Mesenchymal stem cell (in vitro differentiated cells and primary cell): ENCODE measurements at regions not wholly inside any gene's neighbourhood (a gene's known extent, or its start where the extent isn't known, plus 50 kb on each side); places are given as distances from the start of the nearest gene placed in this dataset.
A peak's percentile ranks its signal among the peaks of the same experiment; 100 is the strongest.
"Not testable (repeated sequence)": the region's sequence is repeated elsewhere in the genome, so short reads cannot be mapped to it uniquely, and the experiment has no call there.

Experiments
- DNase-seq: peaks from one replicate; pipeline ENCODE4 v3.0.0-alpha.2; 2013
- H2AFZ ChIP-seq: one replicate; pipeline ENCODE4 v1.6.1; 2013; ENCODE audit warnings: low read depth, mild to moderate bottlenecking, control low read depth, inconsistent platforms, low read length, moderate library complexity
- H2AK5ac ChIP-seq: 2 replicates; pipeline ENCODE4 v1.6.1; 2013; ENCODE audit warnings: low read length, moderate library complexity, mild to moderate bottlenecking, inconsistent platforms; ENCODE audit not compliant: severe bottlenecking
- H2BK120ac ChIP-seq: one replicate; pipeline ENCODE4 v1.6.1; 2013; ENCODE audit warnings: low read depth, mild to moderate bottlenecking, inconsistent platforms, low read length, moderate library complexity
- H2BK12ac ChIP-seq, 2 experiments: one replicate each; pipeline ENCODE4 v1.6.1; 2013; ENCODE audit warnings: inconsistent platforms in 2 of 2, low read length in 2 of 2, mild to moderate bottlenecking in 2 of 2, moderate library complexity in 2 of 2, control low read depth in 1 of 2
- H2BK15ac ChIP-seq: one replicate; pipeline ENCODE4 v1.6.1; 2013; ENCODE audit warnings: mild to moderate bottlenecking, low read depth, inconsistent platforms; ENCODE audit not compliant: poor library complexity, severe bottlenecking
- H2BK5ac ChIP-seq: 2 replicates; pipeline ENCODE4 v1.6.1; 2013; ENCODE audit warnings: low read depth, mild to moderate bottlenecking, low read length, control low read depth, inconsistent platforms; ENCODE audit not compliant: poor library complexity, severe bottlenecking
- H3K14ac ChIP-seq, 2 experiments: one replicate each; pipeline ENCODE4 v1.6.1; 2013; ENCODE audit warnings: inconsistent platforms in 2 of 2, low read length in 2 of 2, control low read depth in 1 of 2, mild to moderate bottlenecking in 1 of 2, moderate library complexity in 1 of 2
- H3K18ac ChIP-seq, 2 experiments: one replicate each; pipeline ENCODE4 v1.6.1; 2013; ENCODE audit warnings: inconsistent platforms in 2 of 2, low read length in 2 of 2, control low read depth in 1 of 2, low read depth in 1 of 2, mild to moderate bottlenecking in 1 of 2
- H3K23ac ChIP-seq, 2 experiments: one replicate each; pipeline ENCODE4 v1.6.1; 2013; ENCODE audit warnings: inconsistent platforms in 2 of 2, low read length in 2 of 2, mild to moderate bottlenecking in 2 of 2, moderate library complexity in 2 of 2, control low read depth in 1 of 2
- H3K27ac ChIP-seq: 2 replicates; pipeline ENCODE4 v1.5.1; 2013; ENCODE audit warnings: mild to moderate bottlenecking, moderate library complexity, low read length, control low read depth, inconsistent platforms; ENCODE audit not compliant: poor library complexity, severe bottlenecking
- H3K27me3 ChIP-seq, 2 experiments: 2 replicates each; pipeline versions ENCODE4 v1.6.1 to v1.7.0; 2013; ENCODE audit warnings: low read length in 2 of 2, mild to moderate bottlenecking in 2 of 2, moderate library complexity in 2 of 2, control low read depth in 1 of 2, inconsistent platforms in 1 of 2; ENCODE audit not compliant: control insufficient read depth in 1 of 2, insufficient read depth in 1 of 2
- H3K36me3 ChIP-seq, 2 experiments: 2 replicates each; pipeline versions ENCODE4 v1.6.1 to v1.7.0; 2013; ENCODE audit warnings: low read length in 2 of 2, control low read depth in 1 of 2, inconsistent platforms in 1 of 2, low read depth in 1 of 2, mild to moderate bottlenecking in 1 of 2; ENCODE audit not compliant: insufficient read depth in 2 of 2, control insufficient read depth in 1 of 2
- H3K4ac ChIP-seq, 2 experiments: one replicate each; pipeline ENCODE4 v1.6.1; 2013; ENCODE audit warnings: inconsistent platforms in 2 of 2, low read length in 2 of 2, mild to moderate bottlenecking in 2 of 2, moderate library complexity in 2 of 2, control low read depth in 1 of 2, low read depth in 1 of 2
- H3K4me1 ChIP-seq: 2 replicates; pipeline ENCODE4 v1.6.1; 2013; ENCODE audit warnings: low read depth, low read length, control low read depth; ENCODE audit not compliant: control insufficient read depth, insufficient read depth
- H3K4me2 ChIP-seq: 2 replicates; pipeline ENCODE4 v1.6.1; 2013; ENCODE audit warnings: low read length, mild to moderate bottlenecking, inconsistent platforms; ENCODE audit not compliant: poor library complexity, severe bottlenecking
- H3K4me3 ChIP-seq, 2 experiments: 2 replicates each; pipeline versions ENCODE4 v1.5.1 to v1.7.0; 2013; ENCODE audit warnings: low read length in 2 of 2, mild to moderate bottlenecking in 2 of 2, control low read depth in 1 of 2, low read depth in 1 of 2; ENCODE audit not compliant: insufficient read depth in 1 of 2
- H3K79me1 ChIP-seq: replicated peaks from 2 replicates; pipeline ENCODE4 v1.6.1; 2013; ENCODE audit warnings: mild to moderate bottlenecking, control low read depth, low read length, inconsistent platforms; ENCODE audit not compliant: poor library complexity, severe bottlenecking
- H3K9ac ChIP-seq: 2 replicates; pipeline ENCODE4 v1.7.0; 2013; ENCODE audit warnings: mild to moderate bottlenecking, low read length, moderate library complexity
- H3K9me3 ChIP-seq: 2 replicates; pipeline ENCODE4 v1.7.0; 2013; ENCODE audit warnings: mild to moderate bottlenecking, low read length; ENCODE audit not compliant: control insufficient read depth
- H4K8ac ChIP-seq: one replicate; pipeline ENCODE4 v1.6.1; 2013; ENCODE audit warnings: inconsistent platforms, mild to moderate bottlenecking, low read length, moderate library complexity
- H4K91ac ChIP-seq: one replicate; pipeline ENCODE4 v1.6.1; 2013; ENCODE audit warnings: mild to moderate bottlenecking, low read length, inconsistent platforms
- WGBS: methylation state at CpG from one replicate; pipeline ENCODE4 v1.1.7; 2013; ENCODE audit warnings: mixed read lengths; 5-methylcytosine and 5-hydroxymethylcytosine counted together

DNA sequence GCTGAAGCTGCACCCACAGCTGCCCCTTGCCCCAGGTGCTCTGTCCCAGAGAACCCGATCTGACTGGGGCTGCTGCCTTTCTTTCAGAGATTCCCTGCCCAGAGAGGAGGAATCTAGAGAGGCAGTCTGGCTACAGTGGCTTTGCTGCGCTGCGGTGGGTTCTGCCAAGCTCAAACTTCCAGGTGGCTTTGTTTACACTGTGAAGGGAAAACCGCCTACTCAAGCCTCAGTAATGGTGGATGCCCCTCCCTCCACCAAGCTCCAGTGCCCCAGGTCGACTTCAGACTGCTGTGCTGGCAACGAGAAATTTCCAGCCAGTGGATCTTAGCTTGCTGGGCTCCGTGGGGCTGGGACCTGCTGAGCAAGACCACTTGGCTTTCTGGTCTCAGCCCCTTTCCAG, 130.4 kb upstream of the SLC35G4 start:
- H2BK5ac ChIP-seq, H3K18ac ChIP-seq, H3K14ac ChIP-seq, H3K4me2 ChIP-seq, H4K91ac ChIP-seq, H3K9me3 ChIP-seq, H2BK120ac ChIP-seq, H4K8ac ChIP-seq, H3K27me3 ChIP-seq, H3K9ac ChIP-seq, H3K4ac ChIP-seq, H2BK12ac ChIP-seq, H2AFZ ChIP-seq, H3K4me3 ChIP-seq, H3K23ac ChIP-seq, H3K4me1 ChIP-seq, H3K36me3 ChIP-seq, H3K79me1 ChIP-seq, H3K27ac ChIP-seq, H2AK5ac ChIP-seq, DNase-seq, H2BK15ac ChIP-seq: not testable (repeated sequence)
- WGBS: 72% methylated on average over 7 of the region's 7 CpGs

DNA sequence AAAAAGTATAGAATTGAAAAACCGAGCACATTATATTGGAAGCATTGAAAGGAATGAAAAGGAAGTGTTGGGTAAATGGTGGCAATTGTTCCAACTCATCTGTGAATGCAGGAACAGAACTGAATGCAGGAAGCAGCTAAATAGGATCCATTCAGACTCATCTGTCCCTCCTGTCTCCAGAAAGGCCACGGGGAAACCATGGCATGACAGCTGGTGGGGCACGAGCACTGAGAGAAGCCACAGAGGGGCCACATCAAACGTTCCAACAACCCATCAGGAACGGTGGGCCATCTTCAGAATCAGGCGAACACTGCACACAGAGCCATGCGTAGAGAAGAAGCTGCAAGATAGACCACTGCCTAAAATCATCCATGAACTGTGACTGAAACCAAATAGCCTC, 138.5 kb upstream of the SLC35G4 start:
- Histone ChIP-seq H3K14ac (peak overlapping the region in 1 of 2 experiments; percentile 78), H3K4ac (no peak overlapping the region), H4K91ac (no peak overlapping the region), H2AK5ac (no peak overlapping the region), H2BK120ac (no peak overlapping the region), H2AFZ (no peak overlapping the region), H3K18ac (no peak overlapping the region), H3K4me3 (no peak overlapping the region), H3K79me1 (no peaks in the 10 kb centered on the region), H3K23ac (no peak overlapping the region), H3K36me3 (no peaks in the 10 kb centered on the region), H3K9me3 (no peaks in the 10 kb centered on the region), H3K9ac (no peak overlapping the region), H3K27me3 (peaks cover 0 to 6% of the 10 kb centered on the region in 2 experiments), H3K4me1 (no peaks in the 10 kb centered on the region), H4K8ac (no peak overlapping the region), H2BK12ac (no peak overlapping the region), H2BK5ac (no peak overlapping the region), H3K27ac (no peak overlapping the region), H2BK15ac (no peak overlapping the region), H3K4me2 (no peak overlapping the region)
- DNase-seq: no peak
- WGBS: 91% methylated on average over 7 of the region's 7 CpGs

DNA sequence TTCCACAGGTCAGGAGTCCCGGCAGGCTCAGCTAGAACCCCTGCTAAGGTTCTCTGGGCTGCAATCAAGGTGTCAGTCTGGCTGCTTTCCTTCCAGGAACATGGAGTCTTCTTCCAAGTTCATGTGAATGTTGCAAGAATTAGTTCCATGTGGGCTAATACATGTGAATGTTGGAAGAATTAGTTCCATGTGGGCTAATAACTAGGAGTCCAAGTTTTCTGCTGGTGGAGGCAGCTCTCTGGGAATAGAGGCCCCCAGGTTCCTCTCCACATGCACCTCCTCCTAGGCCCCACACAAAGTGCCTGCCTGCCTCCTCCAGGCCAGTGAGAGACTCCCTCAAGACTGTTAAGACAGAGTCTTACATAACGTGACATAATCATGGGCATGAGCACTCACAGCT, 140.8 kb upstream of the SLC35G4 start:
- H2BK5ac ChIP-seq: no peak overlapping the region
- no peak overlapping the region for H3K4me3 ChIP-seq
- no peaks in the 10 kb centered on the region for H3K4me1 ChIP-seq
- H3K36me3 ChIP-seq: no peaks in the 10 kb centered on the region
- no peak overlapping the region for H3K9ac ChIP-seq
- H3K27me3 ChIP-seq: peaks cover 0 to 10% of the 10 kb centered on the region in 2 experiments
- H3K18ac ChIP-seq: no peak overlapping the region
- H2BK120ac ChIP-seq: no peak overlapping the region
- no peak overlapping the region for H2AK5ac ChIP-seq
- H3K23ac ChIP-seq: no peak overlapping the region
- H2BK12ac ChIP-seq: no peak overlapping the region
- no peak overlapping the region for H4K91ac ChIP-seq
- no peak overlapping the region for H4K8ac ChIP-seq
- 70% methylated on average over 2 of the region's 2 CpGs for WGBS
- no peak for DNase-seq
- H3K27ac ChIP-seq: no peak overlapping the region
- H3K9me3 ChIP-seq: no peaks in the 10 kb centered on the region
- no peak overlapping the region for H2BK15ac ChIP-seq
- no peak overlapping the region for H3K4ac ChIP-seq
- H3K79me1 ChIP-seq: no peaks in the 10 kb centered on the region
- H2AFZ ChIP-seq: no peak overlapping the region
- no peak overlapping the region for H3K4me2 ChIP-seq
- no peak overlapping the region for H3K14ac ChIP-seq

DNA sequence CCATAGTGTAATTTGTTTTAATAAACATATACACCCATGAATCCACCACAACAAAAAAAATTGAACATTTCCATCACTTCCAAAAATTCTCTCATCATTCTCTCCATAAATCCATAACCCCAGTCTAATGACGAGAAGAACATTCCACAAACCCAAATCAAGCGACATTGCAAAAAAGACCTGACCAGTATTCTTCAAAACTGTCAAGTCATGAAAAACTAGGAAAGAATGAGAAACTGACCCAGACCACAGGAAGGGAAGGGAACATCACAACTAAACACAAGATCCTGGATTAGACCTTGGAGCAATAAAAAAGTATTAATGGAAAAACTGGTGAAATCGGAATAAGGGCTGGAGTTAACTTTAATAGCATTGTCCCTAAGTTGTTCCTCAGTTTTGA, 141.3 kb upstream of the SLC35G4 start:
- no peak overlapping the region for H3K4me2 ChIP-seq
- H2BK15ac ChIP-seq: no peak overlapping the region
- H3K27ac ChIP-seq: no peak overlapping the region
- H3K4ac ChIP-seq: no peak overlapping the region
- no peak overlapping the region for H4K8ac ChIP-seq
- H3K36me3 ChIP-seq: no peaks in the 10 kb centered on the region
- H3K23ac ChIP-seq: no peak overlapping the region
- WGBS: 87% methylated on average over 3 of the region's 3 CpGs
- no peak overlapping the region for H3K18ac ChIP-seq
- no peak overlapping the region for H3K9ac ChIP-seq
- no peak overlapping the region for H2BK12ac ChIP-seq
- no peak overlapping the region for H2BK120ac ChIP-seq
- no peaks in the 10 kb centered on the region for H3K4me1 ChIP-seq
- no peak overlapping the region for H3K14ac ChIP-seq
- no peak overlapping the region for H3K4me3 ChIP-seq
- H3K9me3 ChIP-seq: no peaks in the 10 kb centered on the region
- H4K91ac ChIP-seq: no peak overlapping the region
- DNase-seq: no peak
- H3K27me3 ChIP-seq: peaks cover 0 to 10% of the 10 kb centered on the region in 2 experiments
- no peak overlapping the region for H2AFZ ChIP-seq
- H2BK5ac ChIP-seq: no peak overlapping the region
- no peak overlapping the region for H2AK5ac ChIP-seq
- no peaks in the 10 kb centered on the region for H3K79me1 ChIP-seq
